H1 (cell line): ENCODE measurements at regions not wholly inside any gene's neighbourhood (a gene's known extent, or its start where the extent isn't known, plus 50 kb on each side); places are given as distances from the start of the nearest gene placed in this dataset.

Experiments
- CTCF ChIA-PET: fragments of 300-600 bp; sonication (Branson Sonifier 250); formaldehyde crosslinking; loops from one replicate; lab custom pipeline; 2021; ENCODE audit not compliant: partially characterized antibody; lab: Charles Lee
- POLR2A ChIA-PET: fragments of 300-600 bp; sonication (Branson Sonifier 250); formaldehyde crosslinking; loops from one replicate; lab custom pipeline; 2021; ENCODE audit warnings: inconsistent platforms; ENCODE audit not compliant: partially characterized antibody; lab: Charles Lee
- DNase-seq, 2 experiments: peaks; one replicate each; pipeline versions ENCODE4 v3.0.0 to v3.0.0-alpha.2; 2010 to 2022; ENCODE audit warnings: low spot score in 2 of 2, low read depth in 1 of 2, mixed read lengths in 1 of 2
- FAIRE-seq: peaks from 2 replicates; lab custom pipeline; 2011; peaks lifted over from hg19 to GRCh38; lab: Jason Lieb, UNC
- H2AFZ ChIP-seq: 2 replicates; pipeline ENCODE4 v1.8.1; 2012; ENCODE audit warnings: low read length, inconsistent platforms
- H2AK5ac ChIP-seq: 2 replicates; pipeline ENCODE4 v1.6.1; 2013; ENCODE audit warnings: low read depth, low read length
- H2BK120ac ChIP-seq: replicated peaks from 2 replicates; pipeline ENCODE3; 2013; ENCODE audit warnings: low read depth, low read length, inconsistent platforms
- H2BK12ac ChIP-seq: 2 replicates; pipeline ENCODE4 v1.6.1; 2013; ENCODE audit warnings: low read depth, low read length
- H2BK15ac ChIP-seq: 2 replicates; pipeline ENCODE4 v1.6.1; 2013; ENCODE audit warnings: low read length
- H2BK20ac ChIP-seq: 2 replicates; pipeline ENCODE4 v1.6.1; 2013; ENCODE audit warnings: low read length
- H2BK5ac ChIP-seq: 2 replicates; pipeline ENCODE4 v1.6.1; 2013; ENCODE audit warnings: low read depth, low read length
- H3K14ac ChIP-seq: 2 replicates; pipeline ENCODE4 v1.6.1; 2013; ENCODE audit warnings: inconsistent platforms; ENCODE audit not compliant: insufficient read length
- H3K18ac ChIP-seq: 2 replicates; pipeline ENCODE4 v1.6.1; 2013; ENCODE audit warnings: low read length; ENCODE audit errors: extremely low read depth
- H3K23ac ChIP-seq: 2 replicates; pipeline ENCODE4 v1.6.1; 2013; ENCODE audit warnings: inconsistent platforms; ENCODE audit not compliant: insufficient read length
- H3K23me2 ChIP-seq: 2 replicates; pipeline ENCODE4 v1.6.1; 2013; ENCODE audit warnings: low read depth, low read length
- H3K27ac ChIP-seq: 2 replicates; pipeline ENCODE4 v1.6.1; 2011; ENCODE audit warnings: low read depth, low read length, inconsistent platforms
- H3K27me3 ChIP-seq, 4 experiments: replicated peaks in 1 of 4; 1 replicate in 1 of 4; 2 replicates in 3 of 4; pipeline versions ENCODE4 v1.6.1 to v1.8.1; 2011 to 2013; ENCODE audit warnings: low read length in 3 of 4, mild to moderate bottlenecking in 3 of 4, inconsistent platforms in 2 of 4, mixed read lengths in 2 of 4, moderate library complexity in 1 of 4; ENCODE audit not compliant: control insufficient read depth in 3 of 4, insufficient read depth in 3 of 4; ENCODE audit errors: extremely low read depth in 1 of 4
- H3K36me3 ChIP-seq, 4 experiments: 2 replicates each; pipeline versions ENCODE4 v1.6.1 to v1.8.1; 2011 to 2013; ENCODE audit warnings: mild to moderate bottlenecking in 4 of 4, low read length in 3 of 4, moderate library complexity in 2 of 4, control low read depth in 1 of 4, inconsistent platforms in 1 of 4; ENCODE audit not compliant: insufficient read depth in 4 of 4, control insufficient read depth in 2 of 4
- H3K4ac ChIP-seq: replicated peaks from 2 replicates; pipeline ENCODE3; 2013; ENCODE audit warnings: low read length, low read depth, mixed read lengths, inconsistent platforms; ENCODE audit not compliant: insufficient read length
- H3K4me1 ChIP-seq, 4 experiments: replicated peaks in 1 of 4; 1 replicate in 1 of 4; 2 replicates in 3 of 4; pipeline versions ENCODE4 v1.6.1 to v1.8.1; 2011 to 2013; ENCODE audit warnings: low read length in 3 of 4, inconsistent platforms in 2 of 4, mixed read lengths in 1 of 4; ENCODE audit not compliant: insufficient read depth in 4 of 4, control insufficient read depth in 3 of 4
- H3K4me2 ChIP-seq, 2 experiments: 2 replicates each; pipeline versions ENCODE4 v1.6.1 to v1.8.1; 2011 to 2013; ENCODE audit warnings: low read depth in 2 of 2, low read length in 2 of 2, control low read depth in 1 of 2, inconsistent platforms in 1 of 2, mild to moderate bottlenecking in 1 of 2; ENCODE audit not compliant: insufficient read depth in 1 of 2
- H3K4me3 ChIP-seq, 4 experiments: fragments of 200-600, 300-600 bp in 1 of 4; sonication (generic), shearing (Covaris generic), sonication (Bioruptor Twin) in 1 of 4; 2 replicates each; pipeline versions ENCODE4 v1.5.1 to v1.8.1; 2011 to 2016; ENCODE audit warnings: low read length in 4 of 4, low read depth in 3 of 4, control low read depth in 2 of 4, inconsistent platforms in 2 of 4, mild to moderate bottlenecking in 2 of 4, mixed read lengths in 1 of 4, moderate library complexity in 1 of 4; ENCODE audit not compliant: insufficient read depth in 2 of 4; ENCODE audit errors: extremely low read depth in 1 of 4
- H3K56ac ChIP-seq: replicated peaks from 2 replicates; pipeline ENCODE3; 2013; ENCODE audit warnings: low read depth, mild to moderate bottlenecking, mixed read lengths, low read length, inconsistent platforms; ENCODE audit not compliant: insufficient read length
- H3K79me1 ChIP-seq: 2 replicates; pipeline ENCODE4 v1.6.1; 2013; ENCODE audit warnings: low read depth, low read length, control low read depth
- H3K79me2 ChIP-seq, 2 experiments: 2 replicates each; pipeline versions ENCODE4 v1.6.1 to v1.8.1; 2012 to 2013; ENCODE audit warnings: low read length in 2 of 2, mild to moderate bottlenecking in 2 of 2, inconsistent platforms in 1 of 2; ENCODE audit not compliant: insufficient read depth in 2 of 2, control insufficient read depth in 1 of 2
- H3K9ac ChIP-seq, 4 experiments: replicated peaks in 1 of 4; 1 replicate in 1 of 4; 2 replicates in 3 of 4; pipeline versions ENCODE4 v1.6.1 to v1.8.1; 2011 to 2013; ENCODE audit warnings: low read depth in 3 of 4, low read length in 3 of 4, control low read depth in 2 of 4, mild to moderate bottlenecking in 2 of 4, moderate library complexity in 2 of 4, inconsistent platforms in 1 of 4; ENCODE audit errors: extremely low read depth in 1 of 4
- H3K9me3 ChIP-seq, 2 experiments: 2 replicates each; pipeline versions ENCODE4 v1.6.1 to v1.8.1; 2012 to 2013; ENCODE audit warnings: mild to moderate bottlenecking in 2 of 2, moderate library complexity in 2 of 2, control low read depth in 1 of 2, inconsistent platforms in 1 of 2, low read depth in 1 of 2, low read length in 1 of 2, mixed read lengths in 1 of 2; ENCODE audit not compliant: insufficient read depth in 2 of 2
- H4K20me1 ChIP-seq, 2 experiments: replicated peaks in 1 of 2; 2 replicates each; pipeline versions ENCODE3 to v1.8.1; 2011 to 2013; ENCODE audit warnings: inconsistent platforms in 2 of 2, low read length in 2 of 2, mild to moderate bottlenecking in 1 of 2; ENCODE audit not compliant: insufficient read depth in 2 of 2, control insufficient read depth in 1 of 2
- H4K5ac ChIP-seq: 2 replicates; pipeline ENCODE4 v1.6.1; 2013; ENCODE audit warnings: low read length, low read depth, mixed read lengths, inconsistent platforms; ENCODE audit not compliant: insufficient read length
- H4K8ac ChIP-seq: 2 replicates; pipeline ENCODE4 v1.8.0; 2013; ENCODE audit warnings: mild to moderate bottlenecking, moderate library complexity, low read length, inconsistent platforms; ENCODE audit not compliant: insufficient read depth; ENCODE audit errors: extremely low read depth
- H4K91ac ChIP-seq: replicated peaks from 2 replicates; pipeline ENCODE3; 2013; ENCODE audit warnings: low read length, mixed read lengths, inconsistent platforms; ENCODE audit not compliant: insufficient read length
- CBX8 ChIP-seq: fragments of 300-800, 300-1000 bp; sonication (generic); IDR thresholded peaks from 2 replicates; pipeline ENCODE4 v1.7.1; 2016; ENCODE audit warnings: low read depth, low read length, borderline replicate concordance
- CHD2 ChIP-seq: IDR thresholded peaks from 2 replicates; pipeline ENCODE4 v1.6.1; 2012; ENCODE audit warnings: low read length, improper control_type of control experiment
- NRF1 ChIP-seq: IDR thresholded peaks from 2 replicates; pipeline ENCODE4 v1.6.1; 2011; ENCODE audit warnings: mild to moderate bottlenecking, low read depth, low read length, improper control_type of control experiment
- POLR2AphosphoS5 ChIP-seq: IDR thresholded peaks from 2 replicates; pipeline ENCODE4 v1.6.1; 2011; ENCODE audit warnings: low read depth, low read length
- RFX5 ChIP-seq: IDR thresholded peaks from 2 replicates; pipeline ENCODE4 v1.6.1; 2011; ENCODE audit warnings: low read depth, low read length, improper control_type of control experiment, borderline replicate concordance
- RXRA ChIP-seq: IDR thresholded peaks from 2 replicates; pipeline ENCODE4 v1.6.1; 2011; ENCODE audit warnings: low read depth, mild to moderate bottlenecking, low read length, moderate library complexity; ENCODE audit not compliant: insufficient read depth
- SP1 ChIP-seq: IDR thresholded peaks from 2 replicates; pipeline ENCODE4 v1.6.1; 2011; ENCODE audit warnings: low read depth, low read length
- TAF7 ChIP-seq: optimal IDR thresholded peaks from 2 replicates; pipeline ENCODE3; 2011; ENCODE audit warnings: low read depth, mild to moderate bottlenecking, inconsistent platforms, low read length, moderate library complexity, borderline replicate concordance
- TBP ChIP-seq: IDR thresholded peaks from 2 replicates; pipeline ENCODE4 v1.6.1; 2011; ENCODE audit warnings: low read depth, low read length, improper control_type of control experiment
- ZNF274 ChIP-seq: IDR thresholded peaks from 2 replicates; pipeline ENCODE4 v1.7.0; 2012; ENCODE audit warnings: low read length, borderline replicate concordance; ENCODE audit errors: extremely low read depth
- WGBS, 2 experiments: shearing (Covaris generic) in 1 of 2; methylation state at CpG; one replicate each; pipeline versions ENCODE4 v1.1.6 to v1.1.7; 2013 to 2015; ENCODE audit warnings: low lambda C conversion rate in 2 of 2, mixed read lengths in 2 of 2, inconsistent platforms in 1 of 2, low coverage in 1 of 2, missing lambda C conversion rate in 1 of 2; ENCODE audit not compliant: insufficient replicate concordance in 2 of 2, insufficient coverage in 1 of 2, insufficient read length in 1 of 2; ENCODE audit errors: extremely low coverage in 1 of 2, missing lambda C conversion rate in 1 of 2; 5-methylcytosine and 5-hydroxymethylcytosine counted together

GRCh38 chr6:21992178-21992967 is 304.5 kb downstream of the PRL start:
- Histone ChIP-seq H4K5ac (no peak overlapping the region), H4K20me1 (peaks cover 0 to 6% of the 10 kb centered on the region in 2 experiments), H2BK120ac (no peak overlapping the region), H3K14ac (no peak overlapping the region), H3K79me1 (peaks cover 4% of the 10 kb centered on the region), H2BK5ac (no peak overlapping the region), H2AFZ (no peak overlapping the region), H4K91ac (no peak overlapping the region), H3K4me3 (no peak overlapping the region), H3K9me3 (no peaks in the 10 kb centered on the region), H3K23me2 (no peaks in the 10 kb centered on the region; the same call in 1 of the 2 replicates), H3K36me3 (no peaks in the 10 kb centered on the region; a peak in 2 of 8 replicates), H3K4me1 (peaks cover 0 to 4% (median 0%) of the 10 kb centered on the region in 4 experiments; a peak in 1 of 7 replicates), H3K27ac (no peak overlapping the region), H3K27me3 (no peaks in the 10 kb centered on the region), H3K56ac (no peak overlapping the region), H3K4me2 (no peak overlapping the region), H3K9ac (no peak overlapping the region), H2BK15ac (no peak overlapping the region), H4K8ac (no peak overlapping the region), H2BK20ac (no peak overlapping the region), H3K23ac (no peak overlapping the region), H2AK5ac (no peak overlapping the region), H3K18ac (no peak overlapping the region), H2BK12ac (no peak overlapping the region), H3K79me2 (peaks cover 0 to 7% of the 10 kb centered on the region in 2 experiments; a peak in 2 of 4 replicates), H3K4ac (no peak overlapping the region)
- no peak for FAIRE-seq
- ChIA-PET CTCF (interaction anchor here (0.9 kb wide), 1 partner anchor 40 kb away, joined by 3 read pairs; no protein-coding TSS in a partner anchor), POLR2A (interaction anchor here (0.7 to 1.8 kb wide), 3 partner anchors 10 to 33 kb away, joined by 3 to 5 read pairs (median 3); no protein-coding TSS in a partner anchor)
- WGBS, 2 experiments = 94% methylated on average over 6 of the region's 6 CpGs; no CpG with 5 or more reads in 1 of the 2 experiments
- TF ChIP-seq TBP = no peak
- no peak for TF ChIP-seq SP1
- TF ChIP-seq RFX5 = no peak
- TF ChIP-seq NRF1 = no peak
- TF ChIP-seq CBX8 = no peak
- TF ChIP-seq TAF7 = no peak
- TF ChIP-seq RXRA = no peak
- no peak for TF ChIP-seq POLR2AphosphoS5
- no peak for TF ChIP-seq ZNF274
- no peak for TF ChIP-seq CHD2
- no peak for DNase-seq
